ENCODE measurements at regions not wholly inside any gene's neighbourhood (a gene's known extent, or its start where the extent isn't known, plus 50 kb on each side); places are given as distances from the start of the nearest gene placed in this dataset.
A peak's percentile ranks its signal among the peaks of the same experiment; 100 is the strongest.

DNA sequence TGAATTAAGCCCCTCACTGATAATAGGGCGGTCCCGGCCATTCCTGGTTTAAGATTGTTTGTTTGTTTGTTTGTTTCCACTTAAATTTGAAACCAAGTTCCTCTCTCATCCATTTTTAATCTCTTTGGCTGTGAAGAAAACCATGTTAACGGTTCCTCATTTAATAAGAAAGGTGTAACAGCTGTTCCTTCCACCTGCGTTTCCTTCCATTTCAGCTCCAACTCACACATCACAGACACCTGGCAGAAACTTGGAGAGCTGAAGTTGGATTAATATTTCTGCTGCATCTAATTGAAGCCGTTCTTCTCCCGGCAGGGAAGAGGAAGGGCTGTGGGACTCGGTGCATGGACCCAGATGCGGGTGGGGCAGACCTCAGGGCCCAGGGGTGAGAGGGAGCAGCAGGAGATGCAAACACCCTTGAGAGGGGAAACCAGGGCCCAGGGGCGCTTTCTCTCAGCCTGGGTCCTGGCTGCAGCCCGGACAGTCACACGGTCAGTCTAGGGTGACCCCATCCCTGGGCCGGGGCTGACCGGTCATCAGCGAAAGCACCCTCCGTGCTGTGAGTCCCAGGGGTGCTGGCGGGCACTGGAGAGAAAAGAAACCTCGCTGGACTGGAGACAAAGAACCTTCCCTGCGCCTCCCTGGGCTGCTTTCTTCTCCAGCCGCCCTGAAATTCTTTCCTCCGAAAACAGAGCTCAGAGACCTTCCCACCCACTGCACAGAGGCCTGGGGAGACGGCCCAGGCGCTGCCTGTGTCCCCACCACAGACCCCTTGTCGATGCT, 242.0 kb downstream of the BRD1 start:
- H3K4me3 ChIP-seq = no peak overlapping the region
- H3K27ac ChIP-seq = no peak overlapping the region
- ATAC-seq (replicated peaks in 6 of 8) = no peak
- H3K4me1 ChIP-seq (replicated peaks in 1 of 2) = no peaks in the 10 kb centered on the region
- in situ Hi-C loops (cut with MboI; ENCODE audit: low pct_unique_long_range_greater_than_20kb in 2 of 9, low sequenced_read_pairs in 9 of 9, unreplicated experiment in 9 of 9) = no loop called here
- WGBS, 10 experiments = 24 to 84% (median 50%) methylated on average over 1 to 13 of the region's 23 CpGs; no CpG with 5 or more reads in 1 of the 10 experiments

DNA sequence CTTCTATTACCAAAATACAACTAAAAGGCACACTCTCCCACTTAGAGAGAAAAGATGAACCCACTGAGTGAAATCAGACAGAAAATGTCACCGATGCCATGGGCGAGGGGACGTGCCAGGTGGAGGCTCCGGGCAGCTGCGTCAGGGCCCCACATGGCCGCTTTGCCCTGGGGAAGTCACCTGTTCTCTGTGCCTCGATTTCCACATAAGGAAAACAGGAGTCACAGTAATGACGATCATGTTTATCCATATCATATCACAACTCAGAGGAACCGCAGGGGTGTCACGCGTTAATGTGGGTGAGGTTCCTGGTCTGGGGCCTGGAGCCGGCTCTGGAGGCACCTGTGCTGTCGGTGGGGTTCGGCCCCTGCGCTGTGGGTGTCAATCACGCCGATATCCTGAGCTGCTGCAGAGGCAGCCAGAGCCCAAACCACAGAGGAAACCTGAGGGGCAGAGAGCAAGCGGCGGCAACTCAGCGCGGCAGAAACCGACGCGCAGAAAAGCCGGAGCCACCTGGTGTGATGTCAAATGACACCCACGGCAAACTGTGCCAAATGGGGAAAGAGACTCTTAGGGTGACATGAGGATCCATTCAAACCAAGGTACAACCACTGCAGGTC, 243.7 kb downstream of the BRD1 start:
- no peak for ATAC-seq (replicated peaks in 6 of 8)
- Histone ChIP-seq H3K4me1 (replicated peaks in 1 of 2) (no peaks in the 10 kb centered on the region), H3K4me3 (no peak overlapping the region), H3K27ac (no peak overlapping the region)
- in situ Hi-C loops (cut with MboI; ENCODE audit: low pct_unique_long_range_greater_than_20kb in 2 of 9, low sequenced_read_pairs in 9 of 9, unreplicated experiment in 9 of 9) = no loop called here
- 19 to 100% (median 72%) methylated on average over 1 to 16 of the region's 26 CpGs for WGBS, 10 experiments

DNA sequence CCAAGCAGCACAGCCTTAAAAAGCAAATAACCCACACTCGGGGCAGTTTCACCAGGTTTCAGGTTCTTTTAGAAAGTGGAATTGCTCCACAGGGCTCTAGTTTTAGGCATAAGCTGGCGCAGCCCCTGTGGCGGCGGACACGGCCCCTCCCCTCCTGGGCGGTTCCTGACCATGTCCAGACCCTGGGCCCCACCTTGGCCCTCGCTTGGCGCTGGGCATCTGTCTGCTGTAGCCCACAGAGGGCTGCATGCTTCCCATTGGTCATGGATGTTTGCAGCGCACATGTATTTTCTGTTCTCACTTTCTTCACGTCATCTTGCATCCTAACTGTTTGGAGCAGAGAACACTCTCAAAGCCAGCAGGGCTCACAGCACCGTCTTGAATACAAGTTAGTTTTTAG, 244.3 kb downstream of the BRD1 start:
- H3K27ac ChIP-seq = no peak overlapping the region
- H3K4me3 ChIP-seq = no peak overlapping the region
- WGBS, 10 experiments = 0 to 89% (median 65%) methylated on average over 1 to 11 of the region's 11 CpGs; no CpG with 5 or more reads in 3 of the 10 experiments
- H3K4me1 ChIP-seq (replicated peaks in 1 of 2) = no peaks in the 10 kb centered on the region
- no peak for ATAC-seq (replicated peaks in 6 of 8)
- in situ Hi-C loops (cut with MboI; ENCODE audit: low pct_unique_long_range_greater_than_20kb in 2 of 9, low sequenced_read_pairs in 9 of 9, unreplicated experiment in 9 of 9) = no loop called here

DNA sequence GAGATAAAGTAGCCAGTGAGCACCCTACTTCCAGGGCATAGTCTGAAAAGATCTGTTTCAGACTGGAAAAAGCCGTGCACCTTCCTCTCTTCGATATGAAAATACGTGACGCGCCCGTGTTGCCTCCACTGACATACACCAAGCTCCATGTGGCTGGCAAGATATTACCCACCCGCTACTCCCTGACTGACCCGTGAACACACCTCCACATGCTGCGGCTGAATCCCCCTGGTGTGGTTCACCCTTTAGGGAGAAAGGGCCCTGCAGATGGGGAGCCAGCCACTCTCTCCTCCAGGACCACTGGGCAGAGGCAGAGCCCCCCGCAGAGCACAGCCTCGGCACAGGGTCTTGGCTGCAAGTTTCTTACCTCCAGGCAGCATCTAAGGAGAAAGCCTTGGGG, 245.0 kb downstream of the BRD1 start:
- no peak overlapping the region for H3K27ac ChIP-seq
- ATAC-seq (replicated peaks in 6 of 8) = no peak
- H3K4me3 ChIP-seq = no peak overlapping the region
- in situ Hi-C loops (cut with MboI; ENCODE audit: low pct_unique_long_range_greater_than_20kb in 2 of 9, low sequenced_read_pairs in 9 of 9, unreplicated experiment in 9 of 9) = no loop called here
- 24 to 100% (median 80%) methylated on average over 1 to 8 of the region's 11 CpGs; no CpG with 5 or more reads in 7 of the 10 experiments for WGBS, 10 experiments
- no peaks in the 10 kb centered on the region for H3K4me1 ChIP-seq (replicated peaks in 1 of 2)

DNA sequence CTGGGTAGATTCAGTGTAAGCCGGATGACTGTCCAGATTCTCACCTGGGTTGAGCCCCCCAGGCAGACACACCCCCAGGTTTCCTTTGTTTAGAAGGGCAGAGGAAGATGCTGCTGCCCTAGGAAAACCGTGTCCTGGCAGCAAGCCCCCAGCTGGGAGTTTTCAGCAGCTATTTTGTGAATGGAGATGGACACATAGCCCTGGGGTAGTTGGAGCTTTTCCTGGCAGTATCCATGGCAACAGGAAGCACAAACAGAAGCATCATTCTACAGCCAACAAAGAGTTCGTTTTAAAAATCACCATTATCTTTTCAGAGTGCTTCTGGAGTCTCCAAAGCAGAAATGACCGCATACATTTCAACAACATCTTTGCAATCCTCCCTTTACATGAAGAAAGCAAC, 245.5 kb downstream of the BRD1 start:
- WGBS, 10 experiments = 0 to 67% (median 33%) methylated on average over 1 to 3 of the region's 4 CpGs; no CpG with 5 or more reads in 2 of the 10 experiments
- Histone ChIP-seq H3K27ac (no peak overlapping the region), H3K4me1 (replicated peaks in 1 of 2) (no peaks in the 10 kb centered on the region), H3K4me3 (no peak overlapping the region)
- ATAC-seq (replicated peaks in 6 of 8) = peak in 1 of 8 experiments; percentile 52
- in situ Hi-C loops (cut with MboI; ENCODE audit: low pct_unique_long_range_greater_than_20kb in 2 of 9, low sequenced_read_pairs in 9 of 9, unreplicated experiment in 9 of 9) = no loop called here

DNA sequence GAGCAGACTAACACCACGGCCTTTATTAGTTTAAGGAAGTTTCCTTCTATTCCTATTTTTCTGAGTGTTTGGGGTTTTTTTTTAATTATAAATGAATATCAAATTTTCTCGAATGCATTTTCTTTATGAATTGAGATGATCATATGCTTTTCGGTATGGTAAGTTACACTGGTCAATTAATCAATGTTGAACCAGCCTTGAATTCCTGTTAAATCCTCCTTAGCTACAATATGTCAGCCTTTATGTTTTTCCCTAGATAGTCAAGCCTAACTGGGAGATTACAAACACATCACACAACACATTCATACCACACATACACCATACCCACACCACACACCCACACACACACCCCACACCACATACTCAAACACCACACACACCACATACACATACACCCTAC, 247.6 kb downstream of the BRD1 start:
- 0 to 67% (median 22%) methylated on average over 1 to 3 of the region's 3 CpGs for WGBS, 10 experiments
- ATAC-seq (replicated peaks in 6 of 8) = no peak
- in situ Hi-C loops (cut with MboI; ENCODE audit: low pct_unique_long_range_greater_than_20kb in 2 of 9, low sequenced_read_pairs in 9 of 9, unreplicated experiment in 9 of 9) = no loop called here
- Histone ChIP-seq H3K4me1 (replicated peaks in 1 of 2) (no peaks in the 10 kb centered on the region), H3K27ac (no peak overlapping the region), H3K4me3 (no peak overlapping the region)

DNA sequence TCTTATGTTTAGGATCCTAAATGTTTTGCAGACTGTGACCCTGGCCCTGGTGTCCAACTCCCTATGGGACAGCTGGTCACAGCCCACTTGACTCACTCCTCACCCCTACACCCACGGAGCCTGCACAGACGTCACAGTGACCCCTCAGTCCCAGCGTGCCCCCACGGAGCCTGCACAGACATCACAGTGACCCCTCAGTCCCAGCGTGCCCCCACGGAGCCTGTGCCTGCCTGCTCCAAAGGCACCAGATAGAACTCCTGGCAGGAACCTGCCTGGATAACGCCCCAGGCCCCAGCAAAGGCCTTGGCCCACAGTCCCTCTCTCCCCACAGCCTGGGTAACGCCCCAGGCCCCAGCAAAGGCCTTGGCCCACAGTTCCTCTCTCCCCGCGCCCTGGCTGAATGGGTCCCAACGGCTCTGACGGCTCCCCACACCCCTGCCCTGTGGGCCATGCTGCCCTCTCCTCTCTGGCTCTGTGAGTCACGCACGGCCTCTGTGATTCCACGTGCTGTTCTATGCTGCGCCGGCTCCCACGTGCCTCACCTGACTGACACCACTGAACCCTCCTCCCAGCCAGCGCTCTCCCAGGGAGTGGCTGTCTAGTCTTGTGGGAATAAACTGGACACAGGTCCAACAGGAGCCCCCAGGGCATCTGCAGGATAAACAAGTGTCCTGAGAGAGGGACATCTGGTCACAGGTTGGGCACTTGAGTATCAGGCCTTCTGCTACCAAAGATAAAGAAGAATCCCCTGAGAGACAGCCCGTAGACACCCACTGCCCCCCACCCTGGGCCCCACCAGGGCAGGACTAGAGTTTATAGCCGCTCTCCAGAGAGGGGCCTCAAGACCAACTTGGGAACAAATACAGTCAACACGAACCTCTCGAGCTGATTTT, 250.3 kb downstream of the BRD1 start:
- ATAC-seq (replicated peaks in 6 of 8) = no peak
- in situ Hi-C loops (cut with MboI; ENCODE audit: low pct_unique_long_range_greater_than_20kb in 2 of 9, low sequenced_read_pairs in 9 of 9, unreplicated experiment in 9 of 9) = no loop called here
- no peak overlapping the region for H3K27ac ChIP-seq
- H3K4me1 ChIP-seq (replicated peaks in 1 of 2) = no peaks in the 10 kb centered on the region
- WGBS, 10 experiments = 12 to 100% (median 60%) methylated on average over 1 to 8 of the region's 23 CpGs; no CpG with 5 or more reads in 1 of the 10 experiments
- no peak overlapping the region for H3K4me3 ChIP-seq

DNA sequence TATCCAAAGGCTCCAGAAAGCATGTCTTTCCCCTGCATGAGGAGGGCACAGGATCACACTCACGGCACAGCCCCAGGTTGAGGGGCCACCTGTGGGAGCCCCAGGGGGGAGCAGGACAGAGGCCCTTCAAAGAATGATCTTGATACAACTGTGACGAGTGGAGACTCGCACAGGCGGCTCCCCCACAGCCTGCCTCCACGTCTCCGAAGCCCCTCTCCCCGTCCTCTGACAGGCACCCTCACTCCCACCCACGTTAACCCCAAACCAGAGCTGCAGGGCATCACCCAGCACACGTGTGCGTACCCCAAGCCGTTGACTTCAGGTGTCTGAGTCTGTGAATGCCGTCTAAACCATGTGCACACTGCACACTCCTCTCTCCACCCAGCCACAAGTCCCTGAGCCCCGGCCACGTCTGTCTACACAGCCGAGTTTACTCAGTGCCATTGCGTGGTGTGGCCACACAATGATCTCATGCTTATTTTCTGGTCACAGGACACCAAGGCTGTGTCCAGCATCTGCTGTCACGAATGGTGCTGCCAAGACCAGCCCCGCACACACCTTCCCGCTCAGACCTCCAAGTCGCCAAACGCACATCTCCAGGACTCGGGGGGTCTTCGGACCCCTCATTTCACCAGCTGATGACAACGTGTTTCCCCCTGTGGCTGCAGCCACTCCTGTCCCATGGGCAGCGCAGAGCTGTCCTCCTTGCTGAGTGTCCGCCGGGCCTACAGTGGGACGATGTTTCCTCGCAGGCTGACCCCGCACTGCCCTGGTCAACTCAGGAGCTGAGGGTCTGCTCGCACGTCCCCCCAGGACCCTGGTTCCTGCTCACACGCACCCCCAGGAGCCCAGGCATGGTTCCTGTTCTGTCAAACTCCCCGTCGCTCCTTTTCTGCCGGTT, 251.2 kb downstream of the BRD1 start:
- H3K27ac ChIP-seq = no peak overlapping the region
- no peak overlapping the region for H3K4me3 ChIP-seq
- no peak for ATAC-seq (replicated peaks in 6 of 8)
- H3K4me1 ChIP-seq (replicated peaks in 1 of 2) = no peaks in the 10 kb centered on the region
- in situ Hi-C loops (cut with MboI; ENCODE audit: low pct_unique_long_range_greater_than_20kb in 2 of 9, low sequenced_read_pairs in 9 of 9, unreplicated experiment in 9 of 9) = no loop called here
- 15 to 95% (median 70%) methylated on average over 1 to 12 of the region's 36 CpGs; no CpG with 5 or more reads in 2 of the 10 experiments for WGBS, 10 experiments

DNA sequence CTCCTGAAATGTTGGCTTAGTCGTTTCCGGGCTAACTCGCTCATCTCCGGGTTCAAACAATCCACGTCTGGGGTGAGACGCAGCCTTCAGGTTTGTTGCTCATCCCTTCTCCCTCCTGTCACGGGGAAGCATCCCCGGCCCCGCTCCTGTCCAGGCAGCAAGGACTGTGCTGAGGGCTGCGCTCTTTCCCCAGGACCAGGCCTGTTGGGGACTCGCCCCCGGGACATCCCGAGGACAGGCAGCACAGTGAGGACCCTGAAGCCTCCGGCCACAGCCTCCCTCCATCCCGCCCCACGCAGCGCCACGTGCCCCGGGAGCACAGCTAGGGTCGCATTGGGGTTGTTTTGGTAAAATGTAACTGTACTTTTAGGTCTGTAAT, 252.0 kb downstream of the BRD1 start:
- H3K4me3 ChIP-seq = no peak overlapping the region
- no peaks in the 10 kb centered on the region for H3K4me1 ChIP-seq (replicated peaks in 1 of 2)
- no peak for ATAC-seq (replicated peaks in 6 of 8)
- in situ Hi-C loops (cut with MboI; ENCODE audit: low pct_unique_long_range_greater_than_20kb in 2 of 9, low sequenced_read_pairs in 9 of 9, unreplicated experiment in 9 of 9) = no loop called here
- H3K27ac ChIP-seq = no peak overlapping the region
- 48 to 90% (median 81%) methylated on average over 1 to 12 of the region's 20 CpGs; no CpG with 5 or more reads in 5 of the 10 experiments for WGBS, 10 experiments

DNA sequence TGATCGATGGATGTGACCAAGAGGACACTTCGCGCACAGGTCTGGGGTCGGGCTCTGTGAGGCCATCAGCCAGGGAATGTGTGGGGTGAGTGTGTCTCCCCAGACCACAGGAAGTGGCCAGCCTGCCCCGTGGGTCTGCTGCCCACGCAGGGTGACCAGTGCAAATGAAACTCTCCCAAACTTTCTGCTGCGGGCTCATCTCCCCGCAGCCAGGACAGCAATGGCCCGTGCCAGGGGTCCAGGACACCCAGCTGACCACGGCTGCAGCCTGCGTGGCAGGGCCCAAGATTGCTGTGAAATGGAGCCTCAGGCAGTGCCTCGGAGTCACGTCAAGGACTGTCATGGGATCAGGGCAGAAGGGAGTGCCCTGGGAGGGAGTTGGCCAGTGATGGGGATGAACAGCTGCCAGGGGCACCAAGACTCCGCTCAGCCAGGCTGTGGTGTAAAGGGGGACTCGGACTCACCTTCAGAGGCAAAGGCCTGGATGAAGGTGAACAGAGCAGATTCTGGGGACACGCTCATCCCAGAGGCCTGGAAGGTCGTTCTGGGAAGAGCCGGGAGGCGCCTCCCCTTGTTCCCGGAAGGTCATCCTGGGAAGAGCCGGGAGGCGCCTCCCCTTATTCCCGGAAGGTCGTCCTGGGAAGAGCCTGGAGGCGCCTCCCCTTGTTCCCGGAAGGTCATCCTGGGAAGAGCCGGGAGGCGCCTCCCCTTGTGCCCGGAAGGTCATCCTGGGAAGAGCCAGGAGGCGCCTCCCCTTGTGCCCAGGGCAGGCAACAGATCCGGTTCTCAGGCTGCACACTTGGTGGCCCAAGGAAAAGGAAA, 252.6 kb downstream of the BRD1 start:
- in situ Hi-C loops (cut with MboI; ENCODE audit: low pct_unique_long_range_greater_than_20kb in 2 of 9, low sequenced_read_pairs in 9 of 9, unreplicated experiment in 9 of 9) = no loop called here
- 0 to 100% (median 62%) methylated on average over 1 to 6 of the region's 31 CpGs; no CpG with 5 or more reads in 4 of the 10 experiments for WGBS, 10 experiments
- no peak overlapping the region for H3K4me3 ChIP-seq
- peak in 1 of 8 experiments; percentile 20 for ATAC-seq (replicated peaks in 6 of 8)
- H3K27ac ChIP-seq = no peak overlapping the region
- no peaks in the 10 kb centered on the region for H3K4me1 ChIP-seq (replicated peaks in 1 of 2)

DNA sequence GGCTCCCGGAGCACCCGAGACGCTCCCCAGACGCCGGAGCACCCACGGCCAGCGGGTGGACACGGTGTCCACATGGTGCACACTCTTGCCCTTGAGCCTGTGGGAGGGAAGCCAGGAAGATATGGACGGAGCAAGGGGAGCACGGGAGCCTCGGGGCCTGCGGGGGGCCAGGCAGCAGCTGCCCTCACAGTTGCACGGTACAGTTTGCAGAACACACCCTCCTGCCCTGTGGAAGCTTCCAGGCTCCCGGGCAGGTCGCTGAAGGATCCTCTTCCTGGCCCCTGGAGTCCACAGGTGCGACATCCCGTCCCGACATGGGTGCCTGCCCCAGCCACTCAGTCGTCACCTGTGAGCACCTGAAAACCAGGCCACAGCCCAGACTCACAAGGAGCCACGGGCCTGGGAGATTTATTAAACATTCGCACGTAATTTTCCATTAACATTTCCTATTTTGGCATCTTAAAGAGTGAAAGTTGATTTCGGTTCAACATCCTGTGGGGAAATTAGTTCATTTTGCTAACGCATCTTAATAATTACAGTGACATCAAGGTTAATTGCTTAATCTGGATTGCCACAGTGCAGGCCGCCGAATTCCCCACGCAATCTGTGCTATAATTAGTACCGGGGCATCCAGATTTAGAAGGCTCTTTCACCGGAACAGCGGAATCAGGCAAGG, 253.3 kb downstream of the BRD1 start:
- no peak overlapping the region for H3K4me3 ChIP-seq

More for the DNA sequence above, 253.3 kb downstream of the BRD1 start:
- no peak overlapping the region for H3K27ac ChIP-seq
- WGBS, 10 experiments = 48 to 100% (median 80%) methylated on average over 1 to 9 of the region's 30 CpGs; no CpG with 5 or more reads in 2 of the 10 experiments
- no peak for ATAC-seq (replicated peaks in 6 of 8)
- in situ Hi-C loops (cut with MboI; ENCODE audit: low pct_unique_long_range_greater_than_20kb in 2 of 9, low sequenced_read_pairs in 9 of 9, unreplicated experiment in 9 of 9) = no loop called here
- H3K4me1 ChIP-seq (replicated peaks in 1 of 2) = no peaks in the 10 kb centered on the region
